SK-N-SH treated with all-trans-retinoic acid at 6 μM for 48 hours (cell line): ENCODE measurements at regions not wholly inside any gene's neighbourhood (a gene's known extent, or its start where the extent isn't known, plus 50 kb on each side); places are given as distances from the start of the nearest gene placed in this dataset.

Experiments
- ATAC-seq: fragments of 200-7000 bp; cut with Tn5 transposase; 3 replicates; pipeline ENCODE4 v1.9.1; 2020; ENCODE audit warnings: mild to moderate bottlenecking, moderate library complexity
- ARNTL ChIP-seq: fragments of 450-650 bp; formaldehyde crosslinking; IDR thresholded peaks from 2 replicates; pipeline ENCODE4 v1.5.0; 2020; ENCODE audit warnings: low read depth, mild to moderate bottlenecking, moderate library complexity, borderline replicate concordance
- BACH2 ChIP-seq: fragments of 250-450 bp; sonication (Bioruptor Pico); IDR thresholded peaks from 2 replicates; pipeline ENCODE4 v1.9.0; 2021; ENCODE audit warnings: mild to moderate bottlenecking, borderline replicate concordance
- CSDC2 ChIP-seq: fragments of 250-450 bp; sonication (Bioruptor Pico); IDR thresholded peaks from 2 replicates; pipeline ENCODE4 v1.5.0; 2020; ENCODE audit warnings: mild to moderate bottlenecking, moderate library complexity
- CSRNP3 ChIP-seq: fragments of 250-450 bp; sonication (Bioruptor Pico); IDR thresholded peaks from 2 replicates; pipeline ENCODE4 v1.5.1; 2021; ENCODE audit warnings: mild to moderate bottlenecking, moderate library complexity
- ESRRG ChIP-seq: fragments of 250-450 bp; sonication (Bioruptor Pico); IDR thresholded peaks from 2 replicates; pipeline ENCODE4 v1.6.1; 2021; ENCODE audit warnings: mild to moderate bottlenecking
- GLIS3 ChIP-seq: fragments of 250-450 bp; sonication (Bioruptor Pico); IDR thresholded peaks from 2 replicates; pipeline ENCODE4 v1.5.0; 2020; ENCODE audit warnings: mild to moderate bottlenecking, moderate library complexity
- ISL1 ChIP-seq: fragments of 250-450 bp; sonication (Bioruptor Pico); IDR thresholded peaks from 2 replicates; pipeline ENCODE4 v2.1.2; 2022; ENCODE audit warnings: mild to moderate bottlenecking, moderate library complexity
- OSR1 ChIP-seq: fragments of 250-450 bp; sonication (Bioruptor Pico); IDR thresholded peaks from 2 replicates; pipeline ENCODE4 v1.8.0; 2022; ENCODE audit warnings: moderate library complexity, mild to moderate bottlenecking, inconsistent platforms
- PPARA ChIP-seq: fragments of 250-450 bp; sonication (Bioruptor Pico); IDR thresholded peaks from 2 replicates; pipeline ENCODE4 v1.5.0; 2020; ENCODE audit warnings: mild to moderate bottlenecking, borderline replicate concordance
- RARB ChIP-seq: fragments of 250-450 bp; sonication (Bioruptor Pico); IDR thresholded peaks from 2 replicates; pipeline ENCODE4 v1.8.0; 2021; ENCODE audit warnings: mild to moderate bottlenecking, moderate library complexity
- SNAI2 ChIP-seq: fragments of 250-450 bp; sonication (Bioruptor Pico); IDR thresholded peaks from 2 replicates; pipeline ENCODE4 v1.5.0; 2020; ENCODE audit warnings: mild to moderate bottlenecking, moderate library complexity
- TCF4 ChIP-seq: fragments of 250-450 bp; sonication (Bioruptor Pico); IDR thresholded peaks from 2 replicates; pipeline ENCODE4 v1.8.0; 2021; ENCODE audit warnings: mild to moderate bottlenecking, moderate library complexity, borderline replicate concordance
- TOX ChIP-seq: fragments of 250-450 bp; sonication (Bioruptor Pico); IDR thresholded peaks from 2 replicates; pipeline ENCODE4 v1.8.0; 2021; ENCODE audit warnings: mild to moderate bottlenecking, moderate library complexity, borderline replicate concordance
- TSHZ2 ChIP-seq: fragments of 250-450 bp; sonication (Bioruptor Pico); IDR thresholded peaks from 2 replicates; pipeline ENCODE4 v1.5.0; 2020; ENCODE audit warnings: mild to moderate bottlenecking, moderate library complexity
- ZC3H10 ChIP-seq: fragments of 250-450 bp; sonication (Bioruptor Pico); IDR thresholded peaks from 2 replicates; pipeline ENCODE4 v1.5.1; 2021; ENCODE audit warnings: mild to moderate bottlenecking, moderate library complexity
- ZFP30 ChIP-seq: fragments of 450-650 bp; formaldehyde crosslinking; IDR thresholded peaks from 2 replicates; pipeline ENCODE4 v1.5.0; 2022; ENCODE audit warnings: mild to moderate bottlenecking, moderate library complexity
- ZNF565 ChIP-seq: fragments of 450-650 bp; formaldehyde crosslinking; conservative IDR thresholded peaks from 2 replicates; pipeline ENCODE4 v1.5.0; 2020; ENCODE audit warnings: low read depth, mild to moderate bottlenecking, moderate library complexity
- ZNF70 ChIP-seq: fragments of 450-650 bp; formaldehyde crosslinking; IDR thresholded peaks from 2 replicates; pipeline ENCODE4 v1.5.0; 2020; ENCODE audit warnings: mild to moderate bottlenecking, moderate library complexity
- ZNF8 ChIP-seq: fragments of 450-650 bp; formaldehyde crosslinking; IDR thresholded peaks from 2 replicates; pipeline ENCODE4 v1.5.0; 2020; ENCODE audit warnings: mild to moderate bottlenecking, moderate library complexity
- TF ChIP-seq, protein P1 (sequence below): fragments of 250-450 bp; sonication (Bioruptor Pico); IDR thresholded peaks from 2 replicates; pipeline ENCODE4 v1.8.0; 2021; ENCODE audit warnings: low read depth, mild to moderate bottlenecking, moderate library complexity, borderline replicate concordance
- TF ChIP-seq, protein P2 (sequence below): fragments of 250-450 bp; sonication (Bioruptor Pico); IDR thresholded peaks from 2 replicates; pipeline ENCODE4 v1.5.1; 2020; ENCODE audit warnings: low read depth, mild to moderate bottlenecking, moderate library complexity
- TF ChIP-seq, protein P3 (sequence below): fragments of 250-450 bp; sonication (Bioruptor Pico); IDR thresholded peaks from 2 replicates; pipeline ENCODE4 v1.8.0; 2020; ENCODE audit warnings: mild to moderate bottlenecking, moderate library complexity, borderline replicate concordance

DNA sequence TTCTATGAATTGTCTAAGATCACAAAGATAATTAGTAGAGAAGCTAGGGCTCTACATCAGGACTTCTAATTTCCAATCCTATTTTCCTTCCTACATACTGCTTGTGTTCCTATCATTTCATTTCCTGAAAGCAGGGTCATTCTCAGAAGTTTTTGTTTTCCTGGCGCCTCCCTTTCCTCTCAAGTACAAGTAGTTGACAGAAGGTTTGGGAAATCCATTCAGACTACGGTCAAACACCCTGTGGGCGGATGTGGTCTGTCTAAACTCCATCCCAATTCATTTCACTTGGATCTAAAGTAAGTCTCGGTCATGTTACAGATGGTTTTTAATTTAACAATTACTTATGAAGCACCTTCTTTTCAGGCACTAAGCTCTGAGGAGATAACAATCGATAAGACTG, 221.4 kb downstream of the MTERF1 start (continued):
- no peak for TF ChIP-seq BACH2

DNA sequence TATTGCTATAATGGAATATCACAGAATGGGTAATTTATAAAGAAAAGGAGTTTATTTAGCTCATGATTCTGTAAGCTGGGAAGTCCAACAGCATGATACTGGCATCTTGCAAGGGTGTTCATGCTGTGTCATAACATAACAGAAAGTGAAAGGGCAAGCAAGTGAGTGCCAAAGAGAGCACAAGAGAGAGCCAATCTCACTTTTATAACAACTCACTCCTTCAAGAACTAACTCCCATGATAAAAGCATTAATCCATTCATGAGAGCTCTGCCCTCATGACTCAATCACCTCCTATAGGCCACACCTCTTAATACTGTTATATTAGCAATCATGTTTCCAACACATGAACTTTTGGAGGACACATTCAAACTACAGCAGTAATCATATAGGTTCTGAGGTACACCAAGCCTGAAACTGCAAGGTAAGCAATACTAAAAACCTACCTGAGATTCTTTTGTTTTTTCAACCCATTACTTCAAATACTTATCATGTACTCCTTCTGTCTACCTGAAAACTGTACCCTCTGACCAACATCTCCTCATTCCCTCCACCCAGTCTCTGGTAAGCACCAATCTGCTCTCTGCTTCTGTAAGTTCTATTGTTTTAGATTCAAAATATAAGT, 219.7 kb downstream of the MTERF1 start:
- TF ChIP-seq TSHZ2 (CRISPR knock-in tag) (no peak), CSDC2 (CRISPR knock-in tag) (no peak), ZNF565 (CRISPR knock-in tag) (no peak), OSR1 (CRISPR knock-in tag) (no peak)
- TF ChIP-seq, protein P1, sequence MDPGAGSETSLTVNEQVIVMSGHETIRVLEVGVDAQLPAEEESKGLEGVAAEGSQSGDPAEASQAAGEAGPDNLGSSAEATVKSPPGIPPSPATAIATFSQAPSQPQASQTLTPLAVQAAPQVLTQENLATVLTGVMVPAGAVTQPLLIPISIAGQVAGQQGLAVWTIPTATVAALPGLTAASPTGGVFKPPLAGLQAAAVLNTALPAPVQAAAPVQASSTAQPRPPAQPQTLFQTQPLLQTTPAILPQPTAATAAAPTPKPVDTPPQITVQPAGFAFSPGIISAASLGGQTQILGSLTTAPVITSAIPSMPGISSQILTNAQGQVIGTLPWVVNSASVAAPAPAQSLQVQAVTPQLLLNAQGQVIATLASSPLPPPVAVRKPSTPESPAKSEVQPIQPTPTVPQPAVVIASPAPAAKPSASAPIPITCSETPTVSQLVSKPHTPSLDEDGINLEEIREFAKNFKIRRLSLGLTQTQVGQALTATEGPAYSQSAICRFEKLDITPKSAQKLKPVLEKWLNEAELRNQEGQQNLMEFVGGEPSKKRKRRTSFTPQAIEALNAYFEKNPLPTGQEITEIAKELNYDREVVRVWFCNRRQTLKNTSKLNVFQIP (CRISPR knock-in tag): no peak
- ATAC-seq: no peak

- no peak for TF ChIP-seq TOX
- no peak for TF ChIP-seq BACH2
- no peak for TF ChIP-seq CSDC2 (CRISPR knock-in tag)
- TF ChIP-seq, protein P2, sequence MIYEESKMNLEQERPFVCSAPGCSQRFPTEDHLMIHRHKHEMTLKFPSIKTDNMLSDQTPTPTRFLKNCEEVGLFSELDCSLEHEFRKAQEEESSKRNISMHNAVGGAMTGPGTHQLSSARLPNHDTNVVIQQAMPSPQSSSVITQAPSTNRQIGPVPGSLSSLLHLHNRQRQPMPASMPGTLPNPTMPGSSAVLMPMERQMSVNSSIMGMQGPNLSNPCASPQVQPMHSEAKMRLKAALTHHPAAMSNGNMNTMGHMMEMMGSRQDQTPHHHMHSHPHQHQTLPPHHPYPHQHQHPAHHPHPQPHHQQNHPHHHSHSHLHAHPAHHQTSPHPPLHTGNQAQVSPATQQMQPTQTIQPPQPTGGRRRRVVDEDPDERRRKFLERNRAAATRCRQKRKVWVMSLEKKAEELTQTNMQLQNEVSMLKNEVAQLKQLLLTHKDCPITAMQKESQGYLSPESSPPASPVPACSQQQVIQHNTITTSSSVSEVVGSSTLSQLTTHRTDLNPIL (CRISPR knock-in tag): no peak
- TF ChIP-seq ARNTL (CRISPR knock-in tag): no peak
- no peak for TF ChIP-seq ZNF8
- TF ChIP-seq, protein P3, sequence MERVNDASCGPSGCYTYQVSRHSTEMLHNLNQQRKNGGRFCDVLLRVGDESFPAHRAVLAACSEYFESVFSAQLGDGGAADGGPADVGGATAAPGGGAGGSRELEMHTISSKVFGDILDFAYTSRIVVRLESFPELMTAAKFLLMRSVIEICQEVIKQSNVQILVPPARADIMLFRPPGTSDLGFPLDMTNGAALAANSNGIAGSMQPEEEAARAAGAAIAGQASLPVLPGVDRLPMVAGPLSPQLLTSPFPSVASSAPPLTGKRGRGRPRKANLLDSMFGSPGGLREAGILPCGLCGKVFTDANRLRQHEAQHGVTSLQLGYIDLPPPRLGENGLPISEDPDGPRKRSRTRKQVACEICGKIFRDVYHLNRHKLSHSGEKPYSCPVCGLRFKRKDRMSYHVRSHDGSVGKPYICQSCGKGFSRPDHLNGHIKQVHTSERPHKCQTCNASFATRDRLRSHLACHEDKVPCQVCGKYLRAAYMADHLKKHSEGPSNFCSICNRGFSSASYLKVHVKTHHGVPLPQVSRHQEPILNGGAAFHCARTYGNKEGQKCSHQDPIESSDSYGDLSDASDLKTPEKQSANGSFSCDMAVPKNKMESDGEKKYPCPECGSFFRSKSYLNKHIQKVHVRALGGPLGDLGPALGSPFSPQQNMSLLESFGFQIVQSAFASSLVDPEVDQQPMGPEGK (CRISPR knock-in tag): no peak
- no peak for TF ChIP-seq ISL1 (CRISPR knock-in tag)
- TF ChIP-seq ZFP30 (CRISPR knock-in tag): no peak
- TF ChIP-seq ZC3H10: no peak
- no peak for TF ChIP-seq GLIS3 (CRISPR knock-in tag)
- TF ChIP-seq ESRRG: no peak
- no peak for TF ChIP-seq RARB (CRISPR knock-in tag)
- TF ChIP-seq TCF4 (CRISPR knock-in tag): no peak
- TF ChIP-seq CSRNP3: no peak
- no peak for TF ChIP-seq ZNF565 (CRISPR knock-in tag)
- no peak for TF ChIP-seq SNAI2
- TF ChIP-seq PPARA: no peak
- TF ChIP-seq ZNF70 (CRISPR knock-in tag): no peak
- TF ChIP-seq, protein P1 (CRISPR knock-in tag): no peak
- ATAC-seq: no peak
Measured at GRCh38 chr7:91661727-91662126, 218.8 kb downstream of the MTERF1 start.
